Stomach (tissue), 8 donors: ENCODE measurements at regions not wholly inside any gene's neighbourhood (a gene's known extent, or its start where the extent isn't known, plus 50 kb on each side); places are given as distances from the start of the nearest gene placed in this dataset.

Source experiments
- DNase-seq, 2 donors: peaks; one replicate each; pipeline versions ENCODE4 v3.0.0 to v3.0.0-alpha.2; 2013 to 2019
- H3K27ac ChIP-seq, 5 donors: fragments of 200-600 bp in 4 of 5; sonication (generic) in 4 of 5; one replicate each; pipeline ENCODE4 v1.5.1; 2013 to 2019; ENCODE audit warnings: mild to moderate bottlenecking in 1 of 5, moderate library complexity in 1 of 5
- H3K27me3 ChIP-seq, 3 donors: fragments of 200-600 bp; sonication (generic); one replicate each; pipeline ENCODE4 v1.5.1; 2017 to 2019; ENCODE audit warnings: mixed run types in 1 of 3
- H3K36me3 ChIP-seq, 4 donors: fragments of 200-600 bp; sonication (generic); 1 replicate in 3 of 4; 2 replicates in 1 of 4; pipeline ENCODE4 v1.5.1; 2016 to 2019
- H3K4me1 ChIP-seq, 4 donors: fragments of 200-600 bp; sonication (generic); one replicate each; pipeline ENCODE4 v1.5.1; 2016 to 2019
- H3K4me3 ChIP-seq, 4 donors: fragments of 200-600 bp; sonication (generic) in 3 of 4; one replicate each; pipeline ENCODE4 v1.5.1; 2016 to 2019; ENCODE audit warnings: mild to moderate bottlenecking in 1 of 4
- H3K9me3 ChIP-seq, 4 donors: fragments of 200-600 bp; sonication (generic); one replicate each; pipeline ENCODE4 v1.5.1; 2016 to 2019
- CTCF ChIP-seq, 7 experiments: fragments of 450-650 bp in 4 of 7; fragments of 200-600 bp in 3 of 7; sonication (generic) in 3 of 7; IDR thresholded peaks; one replicate each; pipeline ENCODE4 v1.5.1; 2016 to 2019; ENCODE audit warnings: antibody characterized with exemption in 7 of 7, control low read depth in 2 of 7, mild to moderate bottlenecking in 1 of 7
- EP300 ChIP-seq: sonication (generic); formaldehyde crosslinking; IDR thresholded peaks from one replicate; pipeline ENCODE4 v1.6.1; 2017; ENCODE audit warnings: antibody characterized with exemption
- POLR2A ChIP-seq, 4 donors: fragments of 450-650 bp; IDR thresholded peaks; one replicate each; pipeline ENCODE4 v1.6.1; 2016; ENCODE audit warnings: antibody characterized with exemption in 4 of 4, control low read depth in 2 of 4, mild to moderate bottlenecking in 1 of 4, moderate library complexity in 1 of 4
- POLR2AphosphoS5 ChIP-seq, 3 donors: sonication (generic); formaldehyde crosslinking; IDR thresholded peaks; one replicate each; pipeline ENCODE4 v1.6.1; 2016; ENCODE audit warnings: antibody characterized with exemption in 3 of 3
- WGBS, 5 donors: extraction: QIAGEN DNeasy Blood & Tissue Kit in 3 of 5; methylation state at CpG; one replicate each; pipeline versions ENCODE4 v1.1.5 to v1.1.7; 2013 to 2018; 5-methylcytosine and 5-hydroxymethylcytosine counted together
- intact Hi-C: fragments of 100-400 bp; cut with DNase I; formaldehyde crosslinking; loops from one replicate; pipeline ENCODE4 v1.15.1; 2023; ENCODE audit warnings: low total_unique reads
- donor health status: healthy with polysubstance abuse.
- donor health status: Bipolar disorder and iron deficiency.
- donor health status: healthy.

- Histone ChIP-seq H3K36me3 (no peaks in the 10 kb centered on the region), H3K27ac (no peak overlapping the region), H3K27me3 (no peaks in the 10 kb centered on the region), H3K4me3 (no peak overlapping the region), H3K9me3 (no peaks in the 10 kb centered on the region), H3K4me1 (no peaks in the 10 kb centered on the region)
- intact Hi-C loops, result no loop called here
- WGBS, 5 donors, result 42 to 72% (median 64%) methylated on average over 5 of the region's 5 CpGs
- DNase-seq, result no peak
- no peak for TF ChIP-seq CTCF (IDR thresholded peaks at IDR 0.05)
- no peak for TF ChIP-seq POLR2AphosphoS5 (IDR thresholded peaks at IDR 0.05)
- TF ChIP-seq POLR2A (IDR thresholded peaks at IDR 0.05), result no peak
- TF ChIP-seq EP300, result no peak
These were observed 244.5 kb upstream of the SOX14 start for GRCh38 chr3:137519602-137520001.

GRCh38 chr3:137524751-137525150 lies 239.4 kb upstream of the SOX14 start:
- intact Hi-C loops, result no loop called here
- no peaks in the 10 kb centered on the region for H3K9me3 ChIP-seq

GRCh38 chr3:137525471-137525870 lies 238.6 kb upstream of the SOX14 start:
- DNase-seq, result no peak
- Histone ChIP-seq H3K36me3 (no peaks in the 10 kb centered on the region), H3K4me3 (no peak overlapping the region), H3K27me3 (no peaks in the 10 kb centered on the region), H3K27ac (no peak overlapping the region), H3K4me1 (no peaks in the 10 kb centered on the region), H3K9me3 (no peaks in the 10 kb centered on the region)
- TF ChIP-seq POLR2A (IDR thresholded peaks at IDR 0.05) (no peak), POLR2AphosphoS5 (IDR thresholded peaks at IDR 0.05) (no peak), CTCF (IDR thresholded peaks at IDR 0.05) (no peak), EP300 (no peak)
- intact Hi-C loops, result no loop called here

More at GRCh38 chr3:137524751-137525150, 239.4 kb upstream of the SOX14 start:
- H3K4me1 ChIP-seq, result no peaks in the 10 kb centered on the region
- TF ChIP-seq POLR2AphosphoS5 (IDR thresholded peaks at IDR 0.05) (no peak), EP300 (no peak), POLR2A (IDR thresholded peaks at IDR 0.05) (no peak), CTCF (IDR thresholded peaks at IDR 0.05) (no peak)
- H3K27me3 ChIP-seq, result no peaks in the 10 kb centered on the region
- H3K4me3 ChIP-seq, result no peak overlapping the region
- no peak overlapping the region for H3K27ac ChIP-seq
- DNase-seq, result no peak
- no peaks in the 10 kb centered on the region for H3K36me3 ChIP-seq
- 77 to 100% (median 84%) methylated on average over 1 of the region's 1 CpG for WGBS, 5 donors

GRCh38 chr3:137542049-137542448 lies 222.1 kb upstream of the SOX14 start:
- H3K4me3 ChIP-seq, result no peak overlapping the region
- no peak for TF ChIP-seq CTCF (IDR thresholded peaks at IDR 0.05)
- no peak for TF ChIP-seq POLR2A (IDR thresholded peaks at IDR 0.05)
- TF ChIP-seq EP300, result no peak
- no peak for TF ChIP-seq POLR2AphosphoS5 (IDR thresholded peaks at IDR 0.05)
- H3K27me3 ChIP-seq, result peaks cover 0 to 3% (median 0%) of the 10 kb centered on the region in 3 donors
- WGBS, 5 donors, result 57 to 94% (median 91%) methylated on average over 1 to 3 of the region's 3 CpGs
- no peak overlapping the region for H3K27ac ChIP-seq
- no peaks in the 10 kb centered on the region for H3K36me3 ChIP-seq
- peaks cover 0 to 47% (median 8%) of the 10 kb centered on the region in 4 donors for H3K9me3 ChIP-seq
- DNase-seq, result no peak
- intact Hi-C loops, result no loop called here
- H3K4me1 ChIP-seq, result no peaks in the 10 kb centered on the region
